ENCODE measurements at regions not wholly inside any gene's neighbourhood (a gene's known extent, or its start where the extent isn't known, plus 50 kb on each side); places are given as distances from the start of the nearest gene placed in this dataset.
A peak's percentile ranks its signal among the peaks of the same experiment; 100 is the strongest.

- no peaks in the 10 kb centered on the region for H3K27me3 ChIP-seq (ENCODE audit: control insufficient read depth, insufficient read depth, low read length)
- no peak for DNase-seq
- no CpG with 5 or more reads among the region's 5 CpGs for WGBS (ENCODE audit: insufficient coverage)
These were observed 246.8 kb upstream of the STXBP5 start for GRCh38 chr6:146957181-146958093.

GRCh38 chr6:146961831-146962230 is 242.4 kb upstream of the STXBP5 start:
- no peak overlapping the region for H3K27ac ChIP-seq (ENCODE audit: low read length)
- no peaks in the 10 kb centered on the region for H3K4me1 ChIP-seq (ENCODE audit: control insufficient read depth, insufficient read depth, low read length)
- H3K4me3 ChIP-seq (ENCODE audit: low read length): no peak overlapping the region
- no peak for DNase-seq
- no CpG with 5 or more reads among the region's 1 CpG for WGBS (ENCODE audit: insufficient coverage)
- no peaks in the 10 kb centered on the region for H3K36me3 ChIP-seq (ENCODE audit: control insufficient read depth, insufficient read depth, low read length)
- peaks cover 12% of the 10 kb centered on the region for H3K9me3 ChIP-seq (replicated peaks; ENCODE audit: control insufficient read depth, low read depth, low read length)
- no peaks in the 10 kb centered on the region for H3K27me3 ChIP-seq (ENCODE audit: control insufficient read depth, insufficient read depth, low read length)

More at GRCh38 chr6:146957181-146958093, 246.8 kb upstream of the STXBP5 start:
- no peak overlapping the region for H3K27ac ChIP-seq (ENCODE audit: low read length)
- H3K4me1 ChIP-seq (ENCODE audit: control insufficient read depth, insufficient read depth, low read length): no peaks in the 10 kb centered on the region
- H3K36me3 ChIP-seq (ENCODE audit: control insufficient read depth, insufficient read depth, low read length): no peaks in the 10 kb centered on the region
- no peak overlapping the region for H3K4me3 ChIP-seq (ENCODE audit: low read length)
- H3K9me3 ChIP-seq (replicated peaks; ENCODE audit: control insufficient read depth, low read depth, low read length): no peaks in the 10 kb centered on the region

DNA sequence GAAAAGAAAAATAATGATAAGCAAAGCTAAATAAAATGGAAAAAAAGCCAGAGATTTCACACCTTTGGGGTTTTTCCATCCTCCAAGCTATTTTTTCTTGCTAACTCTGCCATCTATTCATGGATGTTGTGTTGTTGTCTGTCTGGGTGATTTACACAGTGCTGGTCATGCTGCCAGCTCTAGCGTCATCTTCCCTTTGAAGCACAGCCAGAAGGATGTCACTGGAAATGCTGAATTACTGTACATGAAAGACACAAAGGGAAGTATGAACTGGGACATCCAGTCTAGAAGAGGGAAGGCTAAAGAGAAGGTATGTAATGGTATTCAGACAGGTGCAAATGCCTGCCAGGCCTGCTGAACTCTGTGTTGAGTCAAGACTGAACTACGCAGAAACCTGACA is 241.9 kb upstream of the STXBP5 start:
- H3K36me3 ChIP-seq (ENCODE audit: control insufficient read depth, insufficient read depth, low read length): no peaks in the 10 kb centered on the region
- H3K9me3 ChIP-seq (replicated peaks; ENCODE audit: control insufficient read depth, low read depth, low read length): peaks cover 12% of the 10 kb centered on the region
- peak; percentile 45 for DNase-seq
- H3K4me3 ChIP-seq (ENCODE audit: low read length): no peak overlapping the region
- 83% methylated on average over 1 of the region's 2 CpGs for WGBS (ENCODE audit: insufficient coverage)
- H3K27me3 ChIP-seq (ENCODE audit: control insufficient read depth, insufficient read depth, low read length): no peaks in the 10 kb centered on the region
- no peak overlapping the region for H3K27ac ChIP-seq (ENCODE audit: low read length)
- no peaks in the 10 kb centered on the region for H3K4me1 ChIP-seq (ENCODE audit: control insufficient read depth, insufficient read depth, low read length)

GRCh38 chr6:146965110-146965689 is 239.0 kb upstream of the STXBP5 start:
- Histone ChIP-seq H3K4me1 (ENCODE audit: control insufficient read depth, insufficient read depth, low read length) (no peaks in the 10 kb centered on the region), H3K27ac (ENCODE audit: low read length) (no peak overlapping the region), H3K36me3 (ENCODE audit: control insufficient read depth, insufficient read depth, low read length) (no peaks in the 10 kb centered on the region), H3K9me3 (replicated peaks; ENCODE audit: control insufficient read depth, low read depth, low read length) (peaks cover 12% of the 10 kb centered on the region), H3K4me3 (ENCODE audit: low read length) (no peak overlapping the region), H3K27me3 (ENCODE audit: control insufficient read depth, insufficient read depth, low read length) (no peaks in the 10 kb centered on the region)
- 60% methylated on average over 1 of the region's 1 CpG for WGBS (ENCODE audit: insufficient coverage)
- no peak for DNase-seq

DNA sequence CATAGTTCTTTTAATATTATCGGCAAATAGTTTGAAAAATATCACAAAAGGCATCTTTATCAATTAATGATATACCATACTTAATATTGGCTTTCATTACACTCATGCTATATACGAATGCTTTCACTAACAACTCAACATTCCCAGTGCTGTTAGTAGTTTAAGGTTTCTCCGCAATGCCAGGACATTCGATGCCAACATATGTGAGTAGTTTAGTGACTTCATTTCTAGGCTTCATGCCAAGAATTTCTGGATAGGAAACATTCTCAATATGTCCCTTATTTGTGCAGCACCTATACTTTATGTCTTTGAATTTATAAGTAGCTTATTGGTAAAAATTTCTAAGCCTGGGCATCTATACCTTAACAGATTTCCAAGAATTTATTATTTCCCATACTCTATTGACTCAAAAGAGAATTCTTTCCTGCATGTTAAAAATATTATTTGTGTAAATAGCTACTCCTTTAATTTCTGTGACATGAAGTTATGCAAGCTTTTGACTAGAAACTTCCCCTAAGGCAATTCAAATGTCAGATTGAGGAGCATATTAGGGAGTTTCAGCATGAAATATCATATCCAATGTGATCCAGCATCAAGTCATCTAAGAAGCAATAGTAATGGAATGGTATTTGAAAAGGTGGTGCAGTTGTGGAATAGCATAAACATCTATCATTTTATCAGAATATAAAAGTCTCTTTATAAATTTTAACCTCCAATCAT is 236.0 kb upstream of the STXBP5 start:
- no CpG with 5 or more reads among the region's 4 CpGs for WGBS (ENCODE audit: insufficient coverage)
- Histone ChIP-seq H3K36me3 (ENCODE audit: control insufficient read depth, insufficient read depth, low read length) (no peaks in the 10 kb centered on the region), H3K4me1 (ENCODE audit: control insufficient read depth, insufficient read depth, low read length) (no peaks in the 10 kb centered on the region), H3K27me3 (ENCODE audit: control insufficient read depth, insufficient read depth, low read length) (no peaks in the 10 kb centered on the region), H3K27ac (ENCODE audit: low read length) (no peak overlapping the region), H3K9me3 (replicated peaks; ENCODE audit: control insufficient read depth, low read depth, low read length) (peaks cover 12% of the 10 kb centered on the region), H3K4me3 (ENCODE audit: low read length) (no peak overlapping the region)
- peak; percentile 86 for DNase-seq

DNA sequence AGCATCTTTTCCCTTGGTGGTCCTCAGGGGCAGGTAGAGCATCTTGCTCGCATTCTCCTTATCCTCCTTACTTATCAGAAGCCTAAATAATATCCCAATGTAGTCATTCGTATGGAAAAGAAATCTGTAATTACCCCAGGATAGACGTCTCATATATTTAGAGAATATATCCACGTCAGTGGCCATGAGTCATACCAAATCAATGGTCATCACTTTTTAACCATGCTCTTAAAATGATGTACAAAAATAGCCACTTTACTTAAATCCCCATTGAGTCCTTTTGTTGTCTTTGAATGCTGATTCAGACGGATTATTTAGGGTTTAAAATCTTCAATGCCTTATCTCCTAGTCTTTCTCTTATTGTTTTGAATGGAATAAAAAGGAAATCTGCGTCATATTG is 231.7 kb upstream of the STXBP5 start:
- H3K36me3 ChIP-seq (ENCODE audit: control insufficient read depth, insufficient read depth, low read length): no peaks in the 10 kb centered on the region

GRCh38 chr6:146974351-146974750 is 229.9 kb upstream of the STXBP5 start:
- H3K36me3 ChIP-seq (ENCODE audit: control insufficient read depth, insufficient read depth, low read length): no peaks in the 10 kb centered on the region
- WGBS (ENCODE audit: insufficient coverage): no CpG with 5 or more reads among the region's 3 CpGs
- no peaks in the 10 kb centered on the region for H3K27me3 ChIP-seq (ENCODE audit: control insufficient read depth, insufficient read depth, low read length)
- no peak overlapping the region for H3K27ac ChIP-seq (ENCODE audit: low read length)
- H3K4me3 ChIP-seq (ENCODE audit: low read length): no peak overlapping the region
- H3K9me3 ChIP-seq (replicated peaks; ENCODE audit: control insufficient read depth, low read depth, low read length): no peaks in the 10 kb centered on the region
- no peaks in the 10 kb centered on the region for H3K4me1 ChIP-seq (ENCODE audit: control insufficient read depth, insufficient read depth, low read length)
- no peak for DNase-seq

More for the DNA sequence above, 231.7 kb upstream of the STXBP5 start:
- no peaks in the 10 kb centered on the region for H3K27me3 ChIP-seq (ENCODE audit: control insufficient read depth, insufficient read depth, low read length)
- H3K4me3 ChIP-seq (ENCODE audit: low read length): no peak overlapping the region
- H3K4me1 ChIP-seq (ENCODE audit: control insufficient read depth, insufficient read depth, low read length): no peaks in the 10 kb centered on the region
- H3K9me3 ChIP-seq (replicated peaks; ENCODE audit: control insufficient read depth, low read depth, low read length): no peaks in the 10 kb centered on the region
- no peak overlapping the region for H3K27ac ChIP-seq (ENCODE audit: low read length)
- DNase-seq: no peak
- 100% methylated on average over 1 of the region's 6 CpGs for WGBS (ENCODE audit: insufficient coverage)

GRCh38 chr6:146975093-146975492 is 229.1 kb upstream of the STXBP5 start:
- DNase-seq: no peak
- Histone ChIP-seq H3K9me3 (replicated peaks; ENCODE audit: control insufficient read depth, low read depth, low read length) (no peaks in the 10 kb centered on the region), H3K27ac (ENCODE audit: low read length) (no peak overlapping the region), H3K4me3 (ENCODE audit: low read length) (no peak overlapping the region), H3K27me3 (ENCODE audit: control insufficient read depth, insufficient read depth, low read length) (no peaks in the 10 kb centered on the region), H3K36me3 (ENCODE audit: control insufficient read depth, insufficient read depth, low read length) (no peaks in the 10 kb centered on the region), H3K4me1 (ENCODE audit: control insufficient read depth, insufficient read depth, low read length) (no peaks in the 10 kb centered on the region)
- 60% methylated on average over 1 of the region's 3 CpGs for WGBS (ENCODE audit: insufficient coverage)

DNA sequence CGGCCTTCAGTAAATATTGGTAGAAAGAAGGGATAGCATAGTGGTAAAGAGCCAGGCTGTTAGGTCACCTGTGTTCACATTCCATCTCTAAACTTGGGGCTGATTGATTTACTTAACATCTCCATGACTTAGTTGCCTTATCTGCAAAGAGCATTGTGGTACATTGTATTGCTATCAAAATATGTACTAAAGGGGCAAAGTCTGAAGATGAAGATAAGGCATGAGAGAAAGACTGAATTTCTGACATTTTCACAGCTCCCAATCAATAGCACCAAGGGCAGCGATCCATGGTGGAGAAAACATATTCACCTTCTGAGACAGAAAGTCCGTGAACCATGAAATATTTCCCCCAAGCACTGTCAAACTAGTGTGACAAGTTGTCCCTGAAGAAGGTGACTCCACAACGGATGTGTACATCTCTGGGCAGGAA is 223.3 kb upstream of the STXBP5 start:
- no peak overlapping the region for H3K27ac ChIP-seq (ENCODE audit: low read length)
- 100% methylated on average over 2 of the region's 4 CpGs for WGBS (ENCODE audit: insufficient coverage)
- H3K9me3 ChIP-seq (replicated peaks; ENCODE audit: control insufficient read depth, low read depth, low read length): no peaks in the 10 kb centered on the region
- no peaks in the 10 kb centered on the region for H3K4me1 ChIP-seq (ENCODE audit: control insufficient read depth, insufficient read depth, low read length)
- H3K4me3 ChIP-seq (ENCODE audit: low read length): no peak overlapping the region
- H3K27me3 ChIP-seq (ENCODE audit: control insufficient read depth, insufficient read depth, low read length): no peaks in the 10 kb centered on the region
- no peak for DNase-seq
- H3K36me3 ChIP-seq (ENCODE audit: control insufficient read depth, insufficient read depth, low read length): no peaks in the 10 kb centered on the region

- no peaks in the 10 kb centered on the region for H3K9me3 ChIP-seq (replicated peaks; ENCODE audit: control insufficient read depth, low read depth, low read length)
- no peak overlapping the region for H3K4me3 ChIP-seq (ENCODE audit: low read length)
- H3K27me3 ChIP-seq (ENCODE audit: control insufficient read depth, insufficient read depth, low read length): no peaks in the 10 kb centered on the region
- DNase-seq: no peak
- no CpG with 5 or more reads among the region's 3 CpGs for WGBS (ENCODE audit: insufficient coverage)
- no peaks in the 10 kb centered on the region for H3K36me3 ChIP-seq (ENCODE audit: control insufficient read depth, insufficient read depth, low read length)
- no peaks in the 10 kb centered on the region for H3K4me1 ChIP-seq (ENCODE audit: control insufficient read depth, insufficient read depth, low read length)
- H3K27ac ChIP-seq (ENCODE audit: low read length): no peak overlapping the region
These were observed 222.2 kb upstream of the STXBP5 start for GRCh38 chr6:146981981-146982380.

All from muscle of leg (tissue), 3 donors.